ENCODE measurements at regions not wholly inside any gene's neighbourhood (a gene's known extent, or its start where the extent isn't known, plus 50 kb on each side); places are given as distances from the start of the nearest gene placed in this dataset.
"Not testable (repeated sequence)": the region's sequence is repeated elsewhere in the genome, so short reads cannot be mapped to it uniquely, and the experiment has no call there.

GRCh38 chr18:77401173-77401572 lies 151.5 kb downstream of the GALR1 start:
- H3K36me3 Mint-ChIP-seq (ENCODE audit: insufficient read depth, unreplicated experiment), result no peaks in the 10 kb centered on the region
- H3K27me3 Mint-ChIP-seq (ENCODE audit: insufficient read depth, unreplicated experiment), result no peaks in the 10 kb centered on the region
- H3K27ac Mint-ChIP-seq (ENCODE audit: low read depth, unreplicated experiment), result no peak overlapping the region
- no peaks in the 10 kb centered on the region for H3K4me1 Mint-ChIP-seq (ENCODE audit: insufficient read depth, unreplicated experiment)
- ChIA-PET CTCF (no interaction called here), POLR2A (no interaction called here)
- H3K9me3 Mint-ChIP-seq (ENCODE audit: unreplicated experiment), result no peaks in the 10 kb centered on the region
- no peak for TF ChIP-seq CTCF (IDR thresholded peaks at IDR 0.05; ENCODE audit: unreplicated experiment)
- intact Hi-C loops (cut with micrococcal nuclease), result no loop called here
- no peak for DNase-seq (ENCODE audit: unreplicated experiment)
- no peak overlapping the region for H3K4me3 Mint-ChIP-seq (ENCODE audit: unreplicated experiment)
- no TSS peak for BruUV-seq (replicated peaks)

GRCh38 chr18:77403969-77404535 lies 154.4 kb downstream of the GALR1 start:
- Mint-ChIP-seq H3K4me1 (ENCODE audit: insufficient read depth, unreplicated experiment) (no peaks in the 10 kb centered on the region), H3K27me3 (ENCODE audit: insufficient read depth, unreplicated experiment) (no peaks in the 10 kb centered on the region), H3K4me3 (ENCODE audit: unreplicated experiment) (no peak overlapping the region), H3K27ac (ENCODE audit: low read depth, unreplicated experiment) (no peak overlapping the region), H3K36me3 (ENCODE audit: insufficient read depth, unreplicated experiment) (no peaks in the 10 kb centered on the region), H3K9me3 (ENCODE audit: unreplicated experiment) (no peaks in the 10 kb centered on the region)
- intact Hi-C loops (cut with micrococcal nuclease), result no loop called here
- no peak for DNase-seq (ENCODE audit: unreplicated experiment)
- ChIA-PET CTCF (no interaction called here), POLR2A (no interaction called here)
- no TSS peak for BruUV-seq (replicated peaks)
- TF ChIP-seq CTCF (IDR thresholded peaks at IDR 0.05; ENCODE audit: unreplicated experiment), result no peak

- no peaks in the 10 kb centered on the region for H3K36me3 Mint-ChIP-seq (ENCODE audit: insufficient read depth, unreplicated experiment)
- H3K9me3 Mint-ChIP-seq (ENCODE audit: unreplicated experiment), result no peaks in the 10 kb centered on the region
- H3K4me1 Mint-ChIP-seq (ENCODE audit: insufficient read depth, unreplicated experiment), result no peaks in the 10 kb centered on the region
- no peak for TF ChIP-seq CTCF (IDR thresholded peaks at IDR 0.05; ENCODE audit: unreplicated experiment)
- POLR2A ChIA-PET, result no interaction called here
- CTCF ChIA-PET, result no interaction called here
- no peak overlapping the region for H3K27ac Mint-ChIP-seq (ENCODE audit: low read depth, unreplicated experiment)
- intact Hi-C loops (cut with micrococcal nuclease), result no loop called here
- no peak for DNase-seq (ENCODE audit: unreplicated experiment)
- no peak overlapping the region for H3K4me3 Mint-ChIP-seq (ENCODE audit: unreplicated experiment)
- BruUV-seq (replicated peaks), result no TSS peak
- H3K27me3 Mint-ChIP-seq (ENCODE audit: insufficient read depth, unreplicated experiment), result no peaks in the 10 kb centered on the region
Observed at GRCh38 chr18:77405096-77405495, 155.4 kb downstream of the GALR1 start.

- CTCF ChIA-PET, result no interaction called here
- no TSS peak for BruUV-seq (replicated peaks)
- intact Hi-C loops (cut with micrococcal nuclease), result no loop called here
- Mint-ChIP-seq H3K4me1 (ENCODE audit: insufficient read depth, unreplicated experiment) (no peaks in the 10 kb centered on the region), H3K27me3 (ENCODE audit: insufficient read depth, unreplicated experiment) (no peaks in the 10 kb centered on the region), H3K27ac (ENCODE audit: low read depth, unreplicated experiment) (no peak overlapping the region), H3K4me3 (ENCODE audit: unreplicated experiment) (no peak overlapping the region), H3K36me3 (ENCODE audit: insufficient read depth, unreplicated experiment) (no peaks in the 10 kb centered on the region), H3K9me3 (ENCODE audit: unreplicated experiment) (no peaks in the 10 kb centered on the region)
- DNase-seq (ENCODE audit: unreplicated experiment), result peak; percentile 12
- POLR2A ChIA-PET, result no interaction called here
- TF ChIP-seq CTCF (IDR thresholded peaks at IDR 0.05; ENCODE audit: unreplicated experiment), result no peak
Observed at GRCh38 chr18:77407733-77408132, 158.1 kb downstream of the GALR1 start.

- H3K27ac Mint-ChIP-seq (ENCODE audit: low read depth, unreplicated experiment), result peak overlapping the region; percentile 51
- H3K27me3 Mint-ChIP-seq (ENCODE audit: insufficient read depth, unreplicated experiment); DNase-seq (ENCODE audit: unreplicated experiment); H3K9me3 Mint-ChIP-seq (ENCODE audit: unreplicated experiment); intact Hi-C loops (cut with micrococcal nuclease); H3K36me3 Mint-ChIP-seq (ENCODE audit: insufficient read depth, unreplicated experiment); POLR2A ChIA-PET; CTCF ChIA-PET; H3K4me1 Mint-ChIP-seq (ENCODE audit: insufficient read depth, unreplicated experiment); BruUV-seq (replicated peaks): not testable (repeated sequence)
- peak overlapping the region; percentile 83 for H3K4me3 Mint-ChIP-seq (ENCODE audit: unreplicated experiment)
Observed at GRCh38 chr18:77421546-77421945, 171.9 kb downstream of the GALR1 start.

Measured in MCF 10A (cell line).